ENCODE measurements at regions not wholly inside any gene's neighbourhood (a gene's known extent, or its start where the extent isn't known, plus 50 kb on each side); places are given as distances from the start of the nearest gene placed in this dataset.

DNA sequence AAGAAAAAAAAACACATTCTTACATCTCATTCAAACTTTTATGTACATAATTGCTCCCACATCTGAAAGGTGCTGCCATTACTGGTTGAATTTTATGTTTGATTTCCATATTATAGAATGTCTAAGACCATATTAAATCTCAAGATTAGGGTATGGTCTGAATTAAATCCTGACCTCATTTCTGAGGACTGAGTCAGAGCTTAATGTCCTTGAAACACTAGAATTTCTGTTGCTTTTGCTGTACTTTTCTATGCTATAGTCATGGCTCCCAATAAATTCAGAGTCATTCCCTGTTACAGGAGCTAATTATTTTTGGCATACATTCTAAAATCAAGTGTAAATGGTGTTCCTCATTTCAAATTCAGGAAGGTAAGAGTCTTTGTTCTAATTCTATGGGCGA is 285.3 kb upstream of the MANEA start:
- no peak overlapping the region for H3K4me3 ChIP-seq
- no peaks in the 10 kb centered on the region for H3K27me3 ChIP-seq
- DNase-seq (no peak), ATAC-seq (no peak)
- TF ChIP-seq, protein P1, sequence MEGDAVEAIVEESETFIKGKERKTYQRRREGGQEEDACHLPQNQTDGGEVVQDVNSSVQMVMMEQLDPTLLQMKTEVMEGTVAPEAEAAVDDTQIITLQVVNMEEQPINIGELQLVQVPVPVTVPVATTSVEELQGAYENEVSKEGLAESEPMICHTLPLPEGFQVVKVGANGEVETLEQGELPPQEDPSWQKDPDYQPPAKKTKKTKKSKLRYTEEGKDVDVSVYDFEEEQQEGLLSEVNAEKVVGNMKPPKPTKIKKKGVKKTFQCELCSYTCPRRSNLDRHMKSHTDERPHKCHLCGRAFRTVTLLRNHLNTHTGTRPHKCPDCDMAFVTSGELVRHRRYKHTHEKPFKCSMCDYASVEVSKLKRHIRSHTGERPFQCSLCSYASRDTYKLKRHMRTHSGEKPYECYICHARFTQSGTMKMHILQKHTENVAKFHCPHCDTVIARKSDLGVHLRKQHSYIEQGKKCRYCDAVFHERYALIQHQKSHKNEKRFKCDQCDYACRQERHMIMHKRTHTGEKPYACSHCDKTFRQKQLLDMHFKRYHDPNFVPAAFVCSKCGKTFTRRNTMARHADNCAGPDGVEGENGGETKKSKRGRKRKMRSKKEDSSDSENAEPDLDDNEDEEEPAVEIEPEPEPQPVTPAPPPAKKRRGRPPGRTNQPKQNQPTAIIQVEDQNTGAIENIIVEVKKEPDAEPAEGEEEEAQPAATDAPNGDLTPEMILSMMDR (IDR thresholded peaks at IDR 0.05): no peak
- TF ChIP-seq POLR2A (IDR thresholded peaks at IDR 0.05): no peak
- intact Hi-C loops (cut with DNase I): no loop called here
- H3K27ac ChIP-seq: no peak overlapping the region
- H3K4me1 ChIP-seq: no peaks in the 10 kb centered on the region
- 40 to 76% (median 74%) methylated on average over 1 of the region's 1 CpG for WGBS, 4 donors
- no peaks in the 10 kb centered on the region for H3K36me3 ChIP-seq
- H3K9me3 ChIP-seq: no peaks in the 10 kb centered on the region

DNA sequence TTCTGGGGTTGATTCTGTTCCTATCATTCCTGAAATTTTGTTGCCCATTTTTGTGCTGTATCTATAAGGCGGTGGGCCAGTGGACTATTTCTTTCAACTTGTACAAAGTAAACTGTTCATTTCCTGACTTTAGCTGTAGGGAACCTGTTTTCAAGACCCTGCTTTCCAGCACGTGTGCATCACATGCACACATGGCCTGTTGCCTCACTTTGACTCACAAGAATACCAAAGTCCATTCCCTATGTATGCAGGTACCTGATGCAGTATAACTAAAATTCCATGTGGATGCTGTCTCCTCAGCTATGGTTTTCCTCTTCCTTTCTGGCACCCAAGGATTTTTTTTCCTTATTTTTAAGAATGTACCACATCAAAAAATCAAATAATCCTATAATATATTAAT is 284.1 kb upstream of the MANEA start:
- Histone ChIP-seq H3K27me3 (no peaks in the 10 kb centered on the region), H3K4me1 (no peaks in the 10 kb centered on the region), H3K36me3 (no peaks in the 10 kb centered on the region), H3K4me3 (no peak overlapping the region), H3K9me3 (no peaks in the 10 kb centered on the region), H3K27ac (no peak overlapping the region)
- intact Hi-C loops (cut with DNase I): no loop called here
- WGBS, 4 donors: 59 to 67% (median 63%) methylated on average over 2 of the region's 2 CpGs
- TF ChIP-seq POLR2A (IDR thresholded peaks at IDR 0.05): no peak
- TF ChIP-seq, protein P1 (IDR thresholded peaks at IDR 0.05): no peak
- DNase-seq: no peak
- ATAC-seq: no peak

DNA sequence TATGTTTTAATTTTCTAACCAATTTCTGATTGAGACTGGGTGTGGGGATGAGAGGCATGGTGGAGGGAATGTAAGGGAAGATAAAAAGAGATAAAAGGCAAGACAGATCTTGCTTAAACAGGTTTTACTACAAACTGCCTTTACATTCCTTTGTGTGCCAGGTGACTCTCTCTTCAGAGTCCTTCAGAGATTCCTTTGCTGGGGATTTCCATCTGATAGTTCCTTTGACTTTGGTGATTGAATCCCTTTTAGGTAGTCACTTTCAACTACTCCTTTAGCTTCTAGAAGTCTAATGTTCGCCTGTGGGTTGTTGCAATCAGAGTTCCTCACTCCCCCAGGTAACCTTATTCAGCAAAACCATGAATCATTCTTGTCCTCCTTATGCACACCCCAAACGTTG is 283.3 kb upstream of the MANEA start:
- H3K27ac ChIP-seq: no peak overlapping the region

DNA sequence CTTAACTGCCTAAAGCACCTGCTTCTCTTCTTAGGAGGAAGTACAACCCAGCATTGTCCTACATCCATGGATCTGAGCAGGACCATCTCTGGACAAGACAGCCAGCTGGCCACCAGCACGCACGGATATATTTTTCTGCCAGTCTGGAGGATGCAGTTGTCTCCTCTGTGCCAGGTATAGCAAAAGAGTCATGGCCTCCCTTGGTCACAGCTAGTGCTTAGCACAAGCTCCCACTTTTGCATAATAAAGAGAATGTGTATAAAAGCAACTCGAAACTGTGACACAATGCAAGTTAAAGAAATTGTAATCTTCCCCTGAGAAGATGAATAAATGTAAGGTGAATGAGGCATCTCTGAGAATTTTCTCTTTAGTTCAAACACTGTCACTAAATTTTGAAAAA is 267.8 kb upstream of the MANEA start:
- no peak overlapping the region for H3K4me3 ChIP-seq
- no peaks in the 10 kb centered on the region for H3K27me3 ChIP-seq
- intact Hi-C loops (cut with DNase I): no loop called here
- H3K9me3 ChIP-seq: no peaks in the 10 kb centered on the region
- TF ChIP-seq POLR2A (IDR thresholded peaks at IDR 0.05): no peak
- TF ChIP-seq, protein P1 (IDR thresholded peaks at IDR 0.05): no peak
- WGBS, 4 donors: 63 to 69% (median 66%) methylated on average over 3 of the region's 3 CpGs
- no peak overlapping the region for H3K27ac ChIP-seq
- no peaks in the 10 kb centered on the region for H3K36me3 ChIP-seq
- ATAC-seq (no peak), DNase-seq (no peak)
- H3K4me1 ChIP-seq: no peaks in the 10 kb centered on the region

More for the DNA sequence above, 283.3 kb upstream of the MANEA start:
- Histone ChIP-seq H3K27me3 (no peaks in the 10 kb centered on the region), H3K4me1 (no peaks in the 10 kb centered on the region), H3K9me3 (peaks cover 0 to 1% (median 0%) of the 10 kb centered on the region in 12 donors), H3K4me3 (no peak overlapping the region), H3K36me3 (no peaks in the 10 kb centered on the region)
- intact Hi-C loops (cut with DNase I): no loop called here
- DNase-seq (no peak), ATAC-seq (no peak)
- TF ChIP-seq, protein P1 (IDR thresholded peaks at IDR 0.05): no peak
- TF ChIP-seq POLR2A (IDR thresholded peaks at IDR 0.05): no peak
- 35 to 50% (median 42%) methylated on average over 2 of the region's 2 CpGs for WGBS, 4 donors

Data from heart left ventricle (tissue), 16 donors.